Lower leg skin (tissue), 3 donors: ENCODE measurements at regions not wholly inside any gene's neighbourhood (a gene's known extent, or its start where the extent isn't known, plus 50 kb on each side); places are given as distances from the start of the nearest gene placed in this dataset.

ENCODE experiments used
- CTCF ChIP-seq, 3 donors: fragments of 450-650 bp; IDR thresholded peaks; one replicate each; pipeline ENCODE4 v1.5.1; 2016; ENCODE audit warnings: antibody characterized with exemption in 3 of 3, mild to moderate bottlenecking in 3 of 3, moderate library complexity in 2 of 3
- POLR2A ChIP-seq, 2 donors: fragments of 450-650 bp; IDR thresholded peaks; one replicate each; pipeline ENCODE4 v1.6.1; 2016 to 2017; ENCODE audit warnings: antibody characterized with exemption in 2 of 2, mild to moderate bottlenecking in 1 of 2, moderate library complexity in 1 of 2

DNA sequence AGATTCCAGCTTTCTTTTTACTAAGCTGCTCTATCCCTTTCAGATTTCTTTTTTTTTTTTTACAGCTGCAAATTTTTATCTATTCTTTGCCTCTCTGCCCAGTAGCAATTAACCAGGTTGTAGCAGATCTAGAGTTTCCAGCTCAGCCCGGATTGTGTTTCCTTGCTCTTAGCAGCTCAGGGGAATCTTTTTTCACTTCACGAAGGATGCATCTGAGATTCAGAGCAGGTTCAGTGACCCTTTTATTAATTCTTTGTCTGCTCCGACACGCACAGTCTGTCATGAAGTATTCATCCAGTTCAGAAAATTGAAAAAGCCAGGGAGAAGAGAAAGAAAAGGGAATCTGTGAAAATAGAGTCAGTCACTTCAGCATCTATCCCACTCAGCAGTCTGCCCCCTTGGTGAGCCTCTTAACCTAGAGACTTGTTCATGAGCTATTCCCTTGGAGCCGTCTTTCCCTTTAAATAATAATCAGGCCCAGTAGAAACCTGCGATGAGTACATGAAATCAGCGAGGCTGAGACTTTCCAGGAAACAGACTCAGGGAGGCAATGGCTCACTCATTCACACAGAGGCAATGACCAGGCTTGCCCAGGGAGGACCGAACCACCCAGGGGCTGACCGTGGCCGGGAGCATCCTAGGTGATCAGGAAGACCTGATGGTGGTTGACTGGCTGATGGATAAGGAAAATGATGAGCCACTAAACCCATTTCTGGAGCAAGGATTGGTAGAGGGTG is 103.4 kb upstream of the ITGA6 start:
- TF ChIP-seq CTCF (IDR thresholded peaks at IDR 0.05) (no peak), POLR2A (IDR thresholded peaks at IDR 0.05) (no peak)
